ENCODE measurements at regions not wholly inside any gene's neighbourhood (a gene's known extent, or its start where the extent isn't known, plus 50 kb on each side); places are given as distances from the start of the nearest gene placed in this dataset.
"Not testable (repeated sequence)": the region's sequence is repeated elsewhere in the genome, so short reads cannot be mapped to it uniquely, and the experiment has no call there.

DNA sequence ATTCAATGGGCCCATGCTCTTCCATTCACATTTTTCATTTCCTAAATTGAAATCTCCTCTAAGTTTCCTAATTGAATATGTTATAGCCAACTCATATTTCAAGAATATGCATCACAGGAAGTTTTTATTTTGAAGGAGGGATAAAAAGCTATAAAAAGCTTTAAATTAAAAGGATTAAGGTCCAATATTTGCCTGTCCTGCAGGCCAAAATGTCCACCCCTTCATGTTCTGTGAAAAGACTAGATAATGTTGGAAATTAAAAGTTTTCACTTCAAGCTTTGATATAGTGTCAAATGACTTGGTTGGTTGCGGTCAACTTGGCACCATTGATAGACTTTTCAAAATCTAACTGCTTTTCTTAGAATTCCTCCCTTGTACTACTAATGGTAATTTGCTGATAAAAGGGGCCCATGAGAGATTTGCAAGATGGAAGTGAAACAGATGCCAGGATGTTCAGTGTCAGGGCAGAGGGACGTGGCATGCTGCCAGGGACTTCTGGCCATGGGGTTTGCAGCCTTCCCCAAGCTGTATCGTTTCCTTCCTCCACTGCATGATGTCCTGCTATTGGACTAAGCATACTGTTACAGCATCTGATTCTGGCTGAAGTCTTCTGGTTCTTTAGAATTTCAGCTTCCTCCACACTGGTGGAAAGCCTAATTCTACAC lies 547.3 kb upstream of the MIR17HG start:
- DNase-seq = no peak

DNA sequence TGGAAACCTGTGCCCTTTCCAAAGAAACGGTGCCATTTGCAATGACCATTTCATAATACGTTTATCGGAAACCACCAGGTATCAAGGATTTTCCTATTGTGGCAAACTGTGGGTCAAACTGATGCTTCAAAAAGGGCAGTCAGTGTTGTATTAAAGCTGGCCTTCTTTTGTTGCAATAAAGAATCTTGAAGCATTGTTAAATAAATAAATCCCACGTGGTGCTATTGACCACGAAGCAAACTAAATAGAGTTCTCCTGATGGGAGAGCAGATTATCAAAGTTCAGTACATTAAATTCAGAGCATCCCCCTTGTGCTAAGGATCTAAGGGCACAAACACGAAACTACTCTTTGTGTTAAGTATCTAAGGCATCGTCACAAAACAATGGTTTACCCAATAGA lies 545.9 kb upstream of the MIR17HG start:
- DNase-seq = no peak

DNA sequence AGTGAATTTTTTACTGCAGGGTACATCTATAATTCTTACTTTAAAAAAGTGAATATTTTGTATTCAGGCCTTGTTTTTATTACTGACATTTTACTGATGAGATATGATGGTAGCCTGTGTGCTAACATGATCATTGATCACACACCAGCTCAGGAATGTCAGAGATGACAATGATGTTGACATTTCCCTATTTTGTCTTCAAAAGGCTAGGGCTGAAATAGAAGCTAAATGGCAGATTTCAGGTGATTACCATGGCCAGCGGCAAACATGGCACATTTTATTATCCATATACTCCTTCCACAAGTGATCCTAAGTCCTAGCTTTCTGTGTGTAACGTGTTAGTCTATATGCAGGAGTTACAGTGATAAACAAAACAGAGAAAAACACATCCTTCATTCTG lies 544.3 kb upstream of the MIR17HG start:
- no peak for DNase-seq

- no peak for DNase-seq
Observed at GRCh38 chr13:90806016-90806615, 541.4 kb upstream of the MIR17HG start.

DNA sequence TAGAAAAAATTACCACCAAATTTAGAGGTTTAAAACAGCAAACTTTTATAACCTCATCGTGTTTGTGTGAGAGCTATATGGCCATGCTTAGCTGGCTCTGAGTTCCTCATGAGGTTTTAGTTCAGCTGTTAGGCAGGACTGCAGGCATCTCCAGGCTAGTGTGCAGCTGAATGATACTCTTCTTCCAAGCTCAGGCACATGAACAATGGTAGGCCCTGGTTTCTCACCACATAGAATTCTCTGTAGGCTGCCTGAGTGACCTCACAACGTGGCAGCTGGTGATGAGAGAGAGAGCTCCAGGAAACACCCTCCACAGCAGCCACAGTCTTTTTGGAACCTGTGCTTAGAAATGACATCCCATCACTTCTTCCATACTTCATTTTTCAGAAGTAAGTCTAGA lies 540.6 kb upstream of the MIR17HG start:
- no peak for DNase-seq

GRCh38 chr13:90808838-90809237 lies 538.6 kb upstream of the MIR17HG start:
- no peak for DNase-seq

- DNase-seq = no peak
Observed at GRCh38 chr13:90824032-90824431, 523.5 kb upstream of the MIR17HG start.

GRCh38 chr13:90826688-90827087 lies 520.8 kb upstream of the MIR17HG start:
- no peak for DNase-seq

- no peak for DNase-seq
Observed at GRCh38 chr13:90830782-90831181, 516.7 kb upstream of the MIR17HG start.

- DNase-seq = no peak
Observed at GRCh38 chr13:90833951-90834350, 513.5 kb upstream of the MIR17HG start.

DNA sequence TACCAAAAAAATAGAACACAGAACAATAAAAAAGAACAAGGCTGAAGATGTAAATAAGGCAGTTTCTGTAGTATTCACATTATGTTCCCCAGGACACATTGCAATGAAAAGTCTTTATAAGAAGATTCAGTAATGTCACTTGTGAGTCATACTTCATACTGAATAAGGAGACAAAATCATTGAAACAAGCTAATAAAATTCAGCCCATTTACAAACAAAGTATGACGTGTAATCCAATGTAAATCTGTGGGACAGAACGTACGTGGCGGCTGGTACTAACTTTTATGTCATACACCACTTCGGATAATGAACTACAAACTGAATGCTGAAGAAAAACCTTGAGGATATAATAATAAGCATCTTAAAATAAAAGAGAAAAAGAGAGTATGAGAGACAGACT lies 512.8 kb upstream of the MIR17HG start:
- no peak for DNase-seq

GRCh38 chr13:90835826-90836225 lies 511.7 kb upstream of the MIR17HG start:
- no peak for DNase-seq

DNA sequence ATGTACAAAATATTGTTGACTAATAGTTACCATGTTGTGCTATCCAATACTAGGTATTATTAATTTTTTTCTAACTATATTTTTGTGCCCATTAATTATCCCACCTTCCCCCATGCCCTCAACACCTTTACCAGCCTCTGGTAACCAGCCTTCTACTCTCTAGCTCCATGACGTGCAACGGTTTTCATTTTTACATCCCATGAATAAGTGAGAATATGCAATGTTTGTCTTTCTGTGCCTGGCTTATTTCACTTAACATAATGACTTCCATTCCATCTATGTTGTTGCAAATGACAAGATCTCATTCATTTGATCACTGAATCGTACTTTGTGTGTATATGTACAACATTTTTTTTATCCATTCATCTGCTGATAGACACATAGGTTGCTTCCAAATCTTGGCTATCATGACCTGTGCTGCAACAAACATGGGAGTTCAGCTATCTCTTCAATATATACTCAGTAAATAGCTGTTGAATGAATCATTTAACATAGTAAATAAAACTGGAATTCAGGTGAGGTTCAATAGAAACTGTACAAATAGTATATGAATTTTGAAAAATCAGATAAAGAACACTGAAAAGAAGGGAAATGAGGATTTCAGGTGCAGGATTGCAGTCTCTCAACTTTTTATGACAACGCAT lies 509.0 kb upstream of the MIR17HG start:
- no peak for DNase-seq

DNA sequence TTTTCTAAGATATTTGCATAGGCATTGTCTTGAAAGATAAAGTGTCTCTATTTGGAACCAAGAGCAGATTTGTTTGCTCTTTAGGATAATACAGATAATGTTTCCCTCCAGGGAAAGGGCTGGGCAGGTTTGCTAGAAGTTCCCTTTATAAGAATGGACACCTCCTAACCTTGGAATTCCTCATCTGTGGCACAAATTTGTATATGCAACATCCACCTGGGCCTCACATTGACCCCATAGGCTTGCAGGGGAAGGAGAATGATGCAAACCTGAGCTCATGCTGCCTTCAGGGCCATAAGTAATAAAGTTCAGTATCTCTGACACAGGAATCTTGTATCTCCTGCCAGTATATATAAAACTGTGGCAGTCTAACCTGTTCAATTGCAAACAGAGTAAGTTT lies 508.4 kb upstream of the MIR17HG start:
- no peak for DNase-seq

- DNase-seq = no peak
Observed at GRCh38 chr13:90846936-90847335, 500.6 kb upstream of the MIR17HG start.

DNA sequence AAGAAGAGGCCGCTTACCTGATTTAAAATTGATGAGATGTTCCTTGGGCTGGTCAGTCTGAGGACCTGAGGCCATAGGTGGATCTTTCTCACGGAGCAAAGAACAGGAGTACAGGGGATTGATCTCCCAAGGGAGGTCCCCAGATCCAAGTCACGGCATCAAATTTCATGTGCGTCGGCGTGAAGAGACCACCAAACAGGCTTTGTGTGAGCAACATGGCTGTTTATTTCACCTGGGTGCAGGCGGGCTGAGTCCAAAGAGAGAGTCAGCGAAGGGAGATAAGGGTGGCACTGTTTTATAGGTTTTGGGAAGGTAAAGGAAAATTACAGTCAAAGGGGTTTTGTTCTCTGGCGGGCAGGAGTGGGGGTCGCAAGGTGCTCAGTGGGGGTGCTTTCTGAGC lies 493.8 kb upstream of the MIR17HG start:
- DNase-seq = not testable (repeated sequence)

GRCh38 chr13:90857921-90858320 lies 489.6 kb upstream of the MIR17HG start:
- DNase-seq = no peak

- DNase-seq = no peak
Observed at GRCh38 chr13:90866006-90866405, 481.5 kb upstream of the MIR17HG start.

GRCh38 chr13:90867336-90867683 lies 480.2 kb upstream of the MIR17HG start:
- DNase-seq = no peak

- DNase-seq = no peak
Observed at GRCh38 chr13:90868321-90868920, 479.1 kb upstream of the MIR17HG start.

- no peak for DNase-seq
Observed at GRCh38 chr13:90869580-90869979, 477.9 kb upstream of the MIR17HG start.

DNA sequence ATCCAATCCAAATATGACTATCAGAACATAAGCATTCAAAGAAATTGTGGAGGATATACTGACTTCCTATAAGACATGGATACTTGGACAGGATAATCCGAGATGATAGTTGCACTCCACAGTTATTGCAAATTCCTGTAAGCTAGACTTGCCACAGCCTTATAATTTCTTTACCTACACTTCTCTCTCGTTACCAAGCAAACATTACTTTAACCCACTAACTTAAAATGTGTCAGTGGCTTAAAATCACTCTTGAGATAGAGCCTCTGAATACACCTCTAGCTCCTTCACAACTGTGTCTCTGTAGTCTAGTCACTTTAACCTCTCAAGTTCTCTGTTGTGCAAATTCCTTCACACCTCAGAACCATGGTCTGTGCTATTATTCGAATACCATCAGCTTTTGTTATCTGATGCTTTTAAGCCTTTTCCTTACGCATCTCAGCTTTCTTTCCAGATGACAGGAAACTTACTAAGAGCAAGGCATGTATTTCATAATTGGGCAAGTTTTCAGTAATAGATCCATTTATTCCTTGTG lies 474.9 kb upstream of the MIR17HG start:
- DNase-seq = no peak

DNA sequence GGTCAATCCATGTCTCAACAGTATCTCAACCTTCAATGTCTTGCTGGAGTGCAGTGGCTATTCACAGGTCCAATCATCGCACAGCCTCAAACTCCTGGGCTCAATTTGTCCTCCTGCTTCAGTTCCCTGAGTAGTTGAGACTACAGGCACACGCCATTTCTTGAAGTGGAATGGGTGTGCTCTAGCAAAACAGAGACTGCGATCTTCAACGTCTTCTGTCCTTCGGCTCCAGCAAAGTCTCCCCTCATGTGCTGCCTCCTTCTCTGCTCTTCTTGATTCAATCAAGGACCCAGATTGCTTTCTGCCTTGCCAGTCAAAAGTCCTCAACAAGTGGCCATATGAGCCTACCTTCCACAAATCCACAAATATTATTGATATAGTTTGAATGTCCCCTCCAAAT lies 466.7 kb upstream of the MIR17HG start:
- no peak for DNase-seq

DNA sequence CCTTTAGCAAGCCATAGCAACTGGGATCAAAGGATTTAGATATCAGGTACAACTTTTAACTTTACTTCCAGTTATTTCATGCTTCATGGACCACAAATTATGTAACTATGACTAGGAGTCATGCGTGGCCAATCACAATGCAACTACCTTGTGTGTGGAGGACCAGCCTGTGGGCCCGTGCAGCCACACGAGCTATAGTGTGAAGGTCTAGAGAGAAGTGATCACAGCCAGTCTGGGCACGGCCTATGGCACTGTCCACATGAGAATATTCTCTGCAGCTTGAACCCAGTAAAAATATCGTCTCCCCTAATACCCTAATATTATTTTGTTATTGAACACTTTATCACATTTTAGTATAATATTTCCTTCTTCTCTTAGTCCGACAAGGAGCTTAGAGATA lies 464.9 kb upstream of the MIR17HG start:
- DNase-seq = no peak

Measured in DMS79 (cell line).